ENCODE measurements at regions not wholly inside any gene's neighbourhood (a gene's known extent, or its start where the extent isn't known, plus 50 kb on each side); places are given as distances from the start of the nearest gene placed in this dataset.

GRCh38 chr2:191738003-191738402 is 60.1 kb downstream of the NABP1 start:
- Mint-ChIP-seq H3K4me1 (peaks cover 14% of the 10 kb centered on the region), H3K27ac (no peak overlapping the region), H3K36me3 (ENCODE audit: low read depth) (no peaks in the 10 kb centered on the region), H3K27me3 (peaks cover 7% of the 10 kb centered on the region), H3K4me3 (no peak overlapping the region)
- H3K9me3 ChIP-seq (ENCODE audit: control insufficient read depth, low read length, poor library complexity, severe bottlenecking): no peaks in the 10 kb centered on the region
- no peak for ATAC-seq
- no peak for DNase-seq

- DNase-seq (no peak), ATAC-seq (no peak)
- no peak overlapping the region for H3K4me3 Mint-ChIP-seq
- H3K9me3 ChIP-seq (ENCODE audit: control insufficient read depth, low read length, poor library complexity, severe bottlenecking): no peaks in the 10 kb centered on the region
- H3K27ac Mint-ChIP-seq: peak overlapping the region; percentile 48
- peaks cover 2% of the 10 kb centered on the region for H3K36me3 Mint-ChIP-seq (ENCODE audit: low read depth)
- H3K27me3 Mint-ChIP-seq: peaks cover 7% of the 10 kb centered on the region
- peaks cover 16% of the 10 kb centered on the region for H3K4me1 Mint-ChIP-seq
Observed at GRCh38 chr2:191738667-191739066, 60.7 kb downstream of the NABP1 start.

GRCh38 chr2:191739194-191739593 is 61.3 kb downstream of the NABP1 start:
- H3K4me3 Mint-ChIP-seq: peak overlapping the region; percentile 37
- no peak for DNase-seq
- peaks cover 7% of the 10 kb centered on the region for H3K27me3 Mint-ChIP-seq
- peaks cover 2% of the 10 kb centered on the region for H3K36me3 Mint-ChIP-seq (ENCODE audit: low read depth)
- H3K4me1 Mint-ChIP-seq: peaks cover 16% of the 10 kb centered on the region
- no peaks in the 10 kb centered on the region for H3K9me3 ChIP-seq (ENCODE audit: control insufficient read depth, low read length, poor library complexity, severe bottlenecking)
- no peak for ATAC-seq
- peak overlapping the region; percentile 48 for H3K27ac Mint-ChIP-seq

DNA sequence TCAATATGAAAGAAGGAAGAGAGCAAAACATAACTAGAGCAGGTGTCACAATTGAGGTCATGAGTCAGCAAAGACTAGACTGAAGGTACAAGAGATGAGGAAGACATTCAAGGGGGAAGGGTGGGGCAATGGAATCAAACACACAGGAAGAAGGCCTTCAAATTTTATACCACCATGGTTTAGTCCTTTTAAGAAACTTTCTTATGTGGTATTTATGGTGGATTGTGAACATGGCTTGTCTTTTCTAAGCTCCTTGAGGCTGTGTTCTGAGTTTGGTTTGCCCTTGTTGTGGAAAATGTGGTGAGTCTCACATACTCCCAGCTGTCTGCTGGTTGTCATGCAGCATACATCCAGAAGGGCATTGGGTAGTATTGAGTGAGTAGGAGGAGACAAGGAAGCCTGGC is 62.1 kb downstream of the NABP1 start:
- no peaks in the 10 kb centered on the region for H3K9me3 ChIP-seq (ENCODE audit: control insufficient read depth, low read length, poor library complexity, severe bottlenecking)
- Mint-ChIP-seq H3K4me1 (peaks cover 16% of the 10 kb centered on the region), H3K4me3 (peak overlapping the region; percentile 10), H3K27me3 (peaks cover 7% of the 10 kb centered on the region), H3K27ac (peak overlapping the region; percentile 48), H3K36me3 (ENCODE audit: low read depth) (peaks cover 2% of the 10 kb centered on the region)
- DNase-seq (peak in 2 of 3 donors; percentile 31 to 33), ATAC-seq (peak; percentile 97)

DNA sequence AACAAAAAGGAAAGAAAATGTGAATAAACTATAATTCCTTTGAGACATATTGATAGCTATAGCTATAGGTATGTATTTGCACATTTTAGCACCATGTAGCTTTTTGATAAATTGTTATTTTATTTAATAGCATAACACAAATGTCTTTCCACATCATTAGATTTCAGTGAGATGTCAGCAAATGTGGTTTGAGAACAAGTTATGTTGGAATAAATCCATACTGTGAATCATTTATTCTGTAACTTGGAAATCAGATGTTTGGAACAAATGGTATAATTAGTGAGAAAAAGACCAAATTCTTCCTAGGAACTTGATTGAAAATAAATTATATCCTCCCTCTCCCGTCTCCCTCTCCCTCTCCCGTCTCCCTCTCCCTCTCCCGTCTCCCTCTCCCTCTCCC is 62.8 kb downstream of the NABP1 start:
- Mint-ChIP-seq H3K4me3 (no peak overlapping the region), H3K27me3 (peaks cover 7% of the 10 kb centered on the region), H3K27ac (no peak overlapping the region), H3K4me1 (peaks cover 16% of the 10 kb centered on the region), H3K36me3 (ENCODE audit: low read depth) (peaks cover 2% of the 10 kb centered on the region)
- H3K9me3 ChIP-seq (ENCODE audit: control insufficient read depth, low read length, poor library complexity, severe bottlenecking): no peaks in the 10 kb centered on the region
- ATAC-seq (no peak), DNase-seq (no peak)

DNA sequence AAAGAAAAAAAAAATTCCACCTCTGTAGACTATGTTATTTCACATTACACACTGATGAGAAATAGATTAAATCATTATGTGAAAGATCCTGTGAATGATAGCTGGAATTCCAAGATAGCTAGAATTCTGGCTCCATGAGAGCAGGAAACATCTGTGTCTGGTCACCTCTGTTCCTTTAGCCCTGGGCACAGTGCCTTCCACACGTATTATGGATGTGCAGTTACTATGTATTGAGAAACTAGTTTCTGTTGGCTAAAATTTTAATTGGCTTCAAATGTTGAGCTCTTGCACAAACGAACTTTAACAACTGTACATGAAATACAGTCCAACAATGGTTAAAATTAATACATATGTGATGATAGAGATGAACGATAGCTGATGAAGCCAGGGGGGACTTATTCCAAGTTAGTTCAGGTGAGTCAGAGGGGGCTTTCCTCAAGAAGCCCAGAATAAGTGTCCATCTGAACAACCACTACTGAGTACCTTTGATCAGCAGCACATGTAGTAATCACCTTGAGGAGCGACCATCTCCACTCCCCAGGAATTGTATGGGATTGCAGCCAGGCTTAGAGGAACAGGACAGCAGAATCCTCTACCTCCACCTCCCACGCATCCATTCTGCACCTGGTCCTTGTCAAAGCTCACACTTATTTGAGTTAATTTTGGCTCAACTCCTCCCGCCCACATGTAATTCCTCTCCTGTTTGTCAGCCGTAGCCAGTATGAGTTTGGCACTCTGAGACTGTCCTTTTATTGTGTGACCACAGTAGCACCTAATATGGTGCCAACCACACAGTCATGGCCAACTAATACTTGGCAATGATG is 68.6 kb downstream of the NABP1 start:
- Mint-ChIP-seq H3K27me3 (peaks cover 6% of the 10 kb centered on the region), H3K4me3 (no peak overlapping the region), H3K27ac (no peak overlapping the region), H3K4me1 (peaks cover 6% of the 10 kb centered on the region), H3K36me3 (ENCODE audit: low read depth) (peaks cover 2% of the 10 kb centered on the region)
- DNase-seq (no peak), ATAC-seq (no peak)
- no peaks in the 10 kb centered on the region for H3K9me3 ChIP-seq (ENCODE audit: control insufficient read depth, low read length, poor library complexity, severe bottlenecking)

DNA sequence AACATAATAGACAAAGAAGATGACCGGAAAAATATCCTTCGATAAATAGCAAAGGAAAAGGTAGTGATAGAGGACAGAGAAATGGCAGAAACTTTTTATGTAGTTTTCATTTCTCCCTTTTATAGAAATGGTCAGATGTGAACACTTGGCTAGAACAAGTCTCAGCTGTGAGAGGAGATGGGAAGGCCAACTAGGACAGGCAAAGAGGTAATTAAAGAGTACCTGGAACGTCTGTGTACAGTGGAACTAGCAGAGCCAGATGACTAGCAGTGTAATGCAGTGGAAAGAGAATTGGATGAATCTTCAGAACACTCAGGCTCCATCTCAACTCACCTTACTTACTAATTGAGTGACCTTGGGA is 69.2 kb downstream of the NABP1 start:
- peaks cover 6% of the 10 kb centered on the region for H3K27me3 Mint-ChIP-seq
- peaks cover 6% of the 10 kb centered on the region for H3K4me1 Mint-ChIP-seq
- no peak overlapping the region for H3K27ac Mint-ChIP-seq
- H3K4me3 Mint-ChIP-seq: no peak overlapping the region
- no peaks in the 10 kb centered on the region for H3K9me3 ChIP-seq (ENCODE audit: control insufficient read depth, low read length, poor library complexity, severe bottlenecking)
- no peak for DNase-seq
- ATAC-seq: no peak
- peaks cover 2% of the 10 kb centered on the region for H3K36me3 Mint-ChIP-seq (ENCODE audit: low read depth)

DNA sequence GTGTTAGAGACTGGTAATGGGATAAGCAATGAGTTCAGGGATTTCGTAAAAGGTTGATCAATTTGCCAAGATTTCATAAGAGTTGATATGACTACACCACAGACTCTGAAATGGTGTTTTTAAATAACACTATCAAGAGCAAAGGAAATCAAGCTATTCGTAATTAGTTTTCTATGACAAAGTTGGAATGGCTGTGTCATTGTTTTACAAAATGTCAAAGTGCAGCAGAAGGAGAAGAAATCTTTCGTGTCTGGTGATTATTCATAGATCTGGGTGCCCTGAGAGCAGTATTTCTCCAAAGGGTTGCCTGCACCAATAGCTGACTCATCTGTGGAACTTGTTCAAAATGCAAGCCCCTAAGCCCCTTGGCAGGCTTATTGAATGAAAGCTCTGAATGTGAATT is 70.1 kb downstream of the NABP1 start:
- no peak overlapping the region for H3K4me3 Mint-ChIP-seq
- DNase-seq (no peak), ATAC-seq (no peak)
- peaks cover 1% of the 10 kb centered on the region for H3K36me3 Mint-ChIP-seq (ENCODE audit: low read depth)
- H3K9me3 ChIP-seq (ENCODE audit: control insufficient read depth, low read length, poor library complexity, severe bottlenecking): no peaks in the 10 kb centered on the region
- peaks cover 6% of the 10 kb centered on the region for H3K4me1 Mint-ChIP-seq
- H3K27ac Mint-ChIP-seq: no peak overlapping the region
- peaks cover 6% of the 10 kb centered on the region for H3K27me3 Mint-ChIP-seq

- no peak overlapping the region for H3K27ac Mint-ChIP-seq
- ATAC-seq: peak; percentile 20
- peaks cover 6% of the 10 kb centered on the region for H3K27me3 Mint-ChIP-seq
Observed at GRCh38 chr2:191748528-191749180, 70.7 kb downstream of the NABP1 start.

GRCh38 chr2:191749181-191749540 is 71.2 kb downstream of the NABP1 start:
- H3K27me3 Mint-ChIP-seq: peaks cover 6% of the 10 kb centered on the region

More at GRCh38 chr2:191748528-191749180, 70.7 kb downstream of the NABP1 start:
- no peak for DNase-seq
- Mint-ChIP-seq H3K4me1 (peaks cover 4% of the 10 kb centered on the region), H3K4me3 (no peak overlapping the region), H3K36me3 (ENCODE audit: low read depth) (no peaks in the 10 kb centered on the region)
- H3K9me3 ChIP-seq (ENCODE audit: control insufficient read depth, low read length, poor library complexity, severe bottlenecking): no peaks in the 10 kb centered on the region

GRCh38 chr2:191754103-191754502 is 76.2 kb downstream of the NABP1 start:
- H3K27ac Mint-ChIP-seq: no peak overlapping the region
- no peaks in the 10 kb centered on the region for H3K9me3 ChIP-seq (ENCODE audit: control insufficient read depth, low read length, poor library complexity, severe bottlenecking)
- no peak for ATAC-seq
- H3K27me3 Mint-ChIP-seq: no peaks in the 10 kb centered on the region
- DNase-seq: no peak
- peaks cover 4% of the 10 kb centered on the region for H3K4me1 Mint-ChIP-seq
- H3K36me3 Mint-ChIP-seq (ENCODE audit: low read depth): no peaks in the 10 kb centered on the region
- H3K4me3 Mint-ChIP-seq: no peak overlapping the region

More at GRCh38 chr2:191749181-191749540, 71.2 kb downstream of the NABP1 start:
- Mint-ChIP-seq H3K36me3 (ENCODE audit: low read depth) (no peaks in the 10 kb centered on the region), H3K27ac (no peak overlapping the region), H3K4me3 (no peak overlapping the region), H3K4me1 (peaks cover 4% of the 10 kb centered on the region)
- no peak for ATAC-seq
- no peaks in the 10 kb centered on the region for H3K9me3 ChIP-seq (ENCODE audit: control insufficient read depth, low read length, poor library complexity, severe bottlenecking)
- DNase-seq: no peak

DNA sequence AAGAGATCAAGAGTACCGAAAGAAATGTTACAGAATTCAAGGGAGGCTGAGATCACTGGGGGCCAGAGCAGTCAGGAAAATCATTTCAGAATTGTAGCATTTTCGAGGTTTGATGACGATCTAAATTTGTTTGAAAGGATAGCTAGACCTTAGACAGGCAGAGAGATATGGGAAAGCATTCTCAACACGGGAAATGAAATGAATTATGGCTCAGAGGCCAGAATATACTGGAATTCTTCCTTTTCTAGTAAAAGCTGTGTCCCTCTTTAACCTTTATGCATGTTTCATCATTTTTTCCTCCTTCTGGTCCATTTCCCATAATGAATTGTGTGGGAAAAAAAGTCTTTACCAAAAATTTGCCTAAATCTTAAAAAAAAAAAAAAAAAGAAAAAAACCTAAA is 78.8 kb downstream of the NABP1 start:
- peaks cover 7% of the 10 kb centered on the region for H3K27me3 Mint-ChIP-seq
- DNase-seq: no peak
- ATAC-seq: no peak
- peaks cover 6% of the 10 kb centered on the region for H3K4me1 Mint-ChIP-seq
- H3K9me3 ChIP-seq (ENCODE audit: control insufficient read depth, low read length, poor library complexity, severe bottlenecking): no peaks in the 10 kb centered on the region
- H3K27ac Mint-ChIP-seq: no peak overlapping the region
- H3K36me3 Mint-ChIP-seq (ENCODE audit: low read depth): no peaks in the 10 kb centered on the region
- H3K4me3 Mint-ChIP-seq: no peak overlapping the region

GRCh38 chr2:191757208-191757607 is 79.3 kb downstream of the NABP1 start:
- no peaks in the 10 kb centered on the region for H3K9me3 ChIP-seq (ENCODE audit: control insufficient read depth, low read length, poor library complexity, severe bottlenecking)
- ATAC-seq (no peak), DNase-seq (no peak)
- Mint-ChIP-seq H3K27ac (no peak overlapping the region), H3K27me3 (peaks cover 7% of the 10 kb centered on the region), H3K36me3 (ENCODE audit: low read depth) (no peaks in the 10 kb centered on the region), H3K4me3 (no peak overlapping the region), H3K4me1 (peaks cover 6% of the 10 kb centered on the region)

Data from T-helper 17 cell (primary cell).